Stimulated activated CD4-positive, alpha-beta T cell treated with anti-CD3 and anti-CD28 coated beads, Interleukin-15, amount 100 ng/mL, for 24 hours (primary cell): ENCODE measurements at regions not wholly inside any gene's neighbourhood (a gene's known extent, or its start where the extent isn't known, plus 50 kb on each side); places are given as distances from the start of the nearest gene placed in this dataset.

Experiments used
- DNase-seq: peaks from one replicate; pipeline ENCODE4 v3.0.0-alpha.2; 2020

DNA sequence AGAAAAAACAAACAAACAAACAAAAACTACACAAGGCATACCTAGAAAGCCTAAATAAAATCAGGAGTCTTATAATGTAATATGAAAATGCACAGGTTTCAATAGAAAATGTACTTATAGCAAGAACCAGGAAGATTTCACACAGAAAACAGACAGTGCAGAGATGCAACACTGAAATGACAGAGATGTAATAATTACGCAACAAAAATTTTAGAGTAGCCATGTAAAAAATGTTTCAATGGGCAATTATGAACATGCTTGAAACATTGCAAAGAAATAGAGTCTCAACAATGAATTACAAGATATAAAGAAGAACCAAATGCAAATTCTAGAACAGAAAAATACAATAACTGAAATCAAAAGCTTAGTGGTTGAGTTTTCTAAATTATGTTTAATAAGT lies 405.9 kb downstream of the PLK2 start:
- no peak for DNase-seq

DNA sequence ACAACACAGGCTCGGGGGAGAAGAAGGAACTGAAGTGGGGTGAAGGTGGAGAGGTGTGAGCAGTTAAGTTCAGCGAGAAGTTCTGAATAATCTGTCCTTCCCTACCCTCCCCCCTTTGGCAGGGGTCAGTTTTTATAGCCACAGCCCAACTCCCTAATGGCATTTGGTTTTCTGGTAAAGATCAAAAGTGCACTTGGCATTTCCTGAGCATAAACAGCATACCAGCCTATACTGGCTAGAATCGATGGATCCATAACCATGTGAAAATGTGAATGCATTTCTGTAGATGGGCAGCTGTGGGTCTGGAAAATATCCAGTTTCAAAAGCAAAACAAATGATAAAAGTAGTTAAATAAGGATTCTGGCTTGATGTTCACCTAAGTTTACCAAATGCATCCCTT lies 410.9 kb downstream of the PLK2 start:
- DNase-seq, result no peak

DNA sequence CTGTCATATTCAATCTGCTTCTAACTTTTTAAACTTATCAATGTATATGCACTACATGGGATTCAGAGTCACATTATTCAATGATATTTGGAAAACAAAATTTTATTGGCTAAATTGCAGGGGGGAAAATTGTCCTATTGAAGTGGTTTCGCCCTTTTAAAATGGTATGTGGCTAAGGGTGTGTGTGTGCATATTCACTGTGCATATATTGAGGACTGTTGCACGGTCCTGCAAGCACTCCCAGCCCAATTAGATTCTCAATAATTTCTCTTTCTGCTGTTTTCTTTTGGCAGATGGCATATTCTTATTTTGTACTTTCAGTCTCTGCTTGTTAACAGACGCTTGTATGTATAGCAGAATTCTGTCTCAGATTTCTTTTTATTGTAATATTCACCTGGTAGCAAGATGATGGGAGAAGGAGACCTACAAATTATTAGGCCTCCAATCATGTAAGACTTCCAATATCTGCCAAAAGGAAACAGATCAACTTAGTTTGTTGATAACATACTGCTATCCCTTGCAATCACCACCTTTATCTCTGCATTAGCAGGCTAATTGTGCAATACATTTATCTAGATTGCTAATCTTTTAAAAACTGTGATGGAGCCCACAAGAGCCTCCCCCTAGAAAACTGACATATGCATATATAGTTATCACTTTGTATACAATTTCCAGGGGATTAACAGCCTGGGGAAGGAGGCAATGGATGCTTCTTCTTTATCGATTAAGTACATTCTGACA lies 411.5 kb downstream of the PLK2 start:
- no peak for DNase-seq

DNA sequence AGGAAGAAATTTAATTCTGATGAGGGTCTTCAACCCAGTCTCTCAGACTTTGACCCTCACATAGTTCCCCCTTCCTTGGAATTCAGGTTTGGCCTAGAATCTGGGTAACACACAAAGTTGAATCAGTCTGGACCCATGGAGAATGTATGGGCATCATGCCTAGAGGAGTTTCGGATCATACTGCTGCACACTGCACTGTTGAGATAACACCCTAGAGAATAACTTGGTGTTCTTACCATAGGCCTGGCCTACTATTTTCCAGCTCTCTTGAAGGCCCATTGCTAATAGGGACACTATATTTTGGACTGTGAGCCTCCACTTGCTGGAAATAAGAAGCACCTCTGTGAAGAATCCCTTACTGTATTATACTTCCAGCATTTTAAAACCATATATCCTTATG lies 413.5 kb downstream of the PLK2 start:
- no peak for DNase-seq

DNA sequence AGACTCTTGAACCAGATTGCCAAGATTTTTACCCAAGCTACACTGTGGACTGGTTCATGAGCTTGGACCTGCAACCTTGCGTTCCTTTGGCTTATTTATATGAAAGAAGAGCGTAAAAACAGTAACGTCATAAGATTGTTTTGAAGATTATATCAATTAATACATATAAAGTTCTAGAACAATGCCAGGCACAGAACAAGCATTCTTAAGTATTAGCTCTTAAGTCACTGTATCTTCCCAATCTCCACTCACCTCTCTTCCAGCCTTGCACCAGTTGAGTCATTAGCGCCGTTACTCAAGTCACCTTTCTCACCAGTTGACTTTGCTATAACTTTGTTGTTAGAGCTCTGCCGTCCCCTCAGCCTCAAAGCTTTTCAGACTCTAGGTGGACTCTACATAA lies 415.7 kb downstream of the PLK2 start:
- DNase-seq, result no peak

DNA sequence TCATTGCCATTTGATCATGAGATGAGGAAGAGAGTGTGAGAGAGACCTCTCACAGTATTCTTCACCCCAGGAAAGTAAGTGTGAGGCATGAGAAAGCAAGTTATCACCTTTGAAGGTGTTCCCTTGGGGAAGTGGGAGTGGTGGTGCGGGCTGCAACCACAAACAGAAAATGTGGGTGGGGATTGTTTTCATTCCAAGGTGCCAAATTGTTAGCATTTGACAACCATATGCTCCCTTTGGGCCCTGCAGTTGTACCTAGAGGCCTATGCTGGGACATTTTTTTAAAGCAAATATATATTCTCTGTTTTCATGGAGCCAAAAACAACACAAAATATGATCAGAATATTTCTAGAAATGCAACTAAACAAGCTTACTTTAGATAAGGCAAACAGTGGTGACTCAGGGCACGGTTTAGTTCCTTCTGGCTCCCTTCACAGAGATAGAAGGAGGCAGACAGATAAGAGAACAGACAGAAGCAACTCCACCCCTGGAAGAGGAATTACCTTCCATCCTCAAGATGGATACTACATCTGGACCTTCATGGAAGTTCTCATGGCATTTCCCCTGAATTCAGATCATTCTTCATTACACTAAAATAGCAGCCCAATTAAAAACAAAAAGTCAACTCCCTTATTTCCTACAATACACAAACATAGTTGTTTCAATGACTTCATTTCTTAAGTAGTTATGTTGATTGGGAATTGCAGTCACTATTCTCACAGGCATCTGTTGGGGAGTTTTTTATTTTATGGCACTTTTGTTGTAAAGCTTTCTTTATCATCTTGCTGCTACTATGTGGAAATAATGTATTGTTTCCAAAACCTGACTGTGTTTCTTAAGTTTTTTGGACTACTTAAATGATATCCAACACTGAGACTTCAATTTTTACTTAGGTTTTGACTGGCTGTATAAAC lies 416.6 kb downstream of the PLK2 start:
- no peak for DNase-seq

DNA sequence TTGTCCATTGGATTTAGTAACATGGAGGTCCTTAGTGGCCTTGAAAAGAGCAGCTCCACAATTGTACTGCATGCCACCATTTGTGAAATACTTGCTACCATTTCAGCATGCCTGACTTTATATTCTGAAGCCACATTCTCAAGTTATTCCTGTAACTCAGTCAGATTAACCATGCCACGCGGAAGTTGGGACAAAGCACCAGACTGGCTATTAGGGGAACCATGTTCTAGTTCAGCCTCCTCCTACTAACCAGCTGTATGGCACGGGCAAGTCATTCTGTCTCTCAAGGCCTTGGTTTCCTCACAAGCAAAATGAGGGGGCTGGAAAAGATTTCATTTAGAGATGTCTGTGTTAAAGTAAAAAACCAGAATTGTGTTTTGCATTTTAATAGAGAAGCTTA lies 418.0 kb downstream of the PLK2 start:
- no peak for DNase-seq

DNA sequence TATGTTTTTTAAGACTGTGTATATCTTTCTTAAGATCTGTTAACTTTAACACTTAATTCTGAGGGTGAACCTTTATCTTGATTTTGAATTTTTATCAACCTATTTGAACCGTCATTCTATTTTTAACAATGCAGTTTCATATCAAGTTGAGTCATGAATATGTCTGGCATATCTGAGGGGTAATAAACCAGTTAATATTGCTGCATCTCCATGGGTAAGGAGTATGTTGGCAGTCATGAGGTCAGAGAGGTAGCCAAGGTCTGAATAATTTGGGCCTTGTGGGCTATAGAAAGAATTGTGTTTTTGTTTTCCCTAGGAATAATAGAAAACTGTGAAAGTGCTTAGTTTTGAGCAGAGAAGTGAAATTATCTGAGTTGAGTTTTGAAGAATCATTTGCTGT lies 419.0 kb downstream of the PLK2 start:
- no peak for DNase-seq

DNA sequence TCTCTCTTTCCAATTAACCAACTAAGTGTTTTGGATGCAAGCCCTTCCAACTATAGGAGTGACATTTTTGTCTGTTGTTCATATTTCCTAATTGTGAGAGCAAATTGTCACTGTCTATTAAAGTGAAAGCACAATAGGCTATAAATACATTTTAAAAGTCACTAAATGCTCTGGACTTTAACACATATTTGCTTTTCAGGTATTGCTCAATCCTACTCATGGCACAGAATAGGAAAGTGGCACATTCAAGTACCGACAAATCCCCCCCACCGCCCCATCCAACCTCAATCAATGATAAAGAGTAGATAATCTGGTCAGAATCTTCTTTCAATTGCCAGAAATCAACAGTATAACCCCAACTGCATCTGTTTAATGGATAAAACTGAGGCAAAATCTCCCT lies 419.8 kb downstream of the PLK2 start:
- DNase-seq, result no peak

DNA sequence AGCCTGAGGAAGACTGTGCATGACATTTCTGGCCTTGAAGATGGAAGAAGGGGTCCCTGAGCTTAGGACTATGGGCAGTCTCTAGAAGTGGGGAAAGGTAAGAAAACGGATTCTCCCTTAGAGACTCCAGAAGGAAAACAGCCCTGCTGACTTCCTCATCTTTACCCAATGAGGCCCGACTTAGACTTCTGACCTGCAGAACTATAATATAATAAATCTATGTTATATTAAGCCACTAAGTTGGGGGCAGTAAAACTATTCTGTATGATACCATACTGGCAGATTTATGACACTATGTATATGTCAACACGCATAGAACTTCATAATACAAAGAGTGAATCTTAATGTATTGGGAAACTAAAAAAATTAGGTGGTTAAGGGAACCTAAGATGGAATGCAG lies 422.0 kb downstream of the PLK2 start:
- no peak for DNase-seq

DNA sequence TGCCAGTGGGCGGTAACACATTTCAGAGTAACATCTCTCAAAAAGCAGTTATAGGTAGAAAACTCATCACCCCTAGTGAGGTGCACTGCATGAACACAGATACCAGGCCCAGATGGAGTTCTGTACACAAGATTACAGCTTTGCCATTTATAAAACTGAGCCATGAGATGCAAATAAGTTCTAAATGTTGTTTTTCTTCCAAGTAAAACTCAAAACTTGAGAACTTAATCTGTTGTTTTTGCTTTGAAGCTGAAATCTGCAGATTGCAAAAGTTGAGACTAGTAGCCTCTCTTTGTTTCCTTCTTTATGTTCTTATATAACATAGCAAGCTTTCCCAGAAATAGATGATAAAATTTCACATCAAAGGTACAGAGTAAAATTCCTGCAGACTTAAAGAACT lies 434.1 kb downstream of the PLK2 start:
- no peak for DNase-seq

DNA sequence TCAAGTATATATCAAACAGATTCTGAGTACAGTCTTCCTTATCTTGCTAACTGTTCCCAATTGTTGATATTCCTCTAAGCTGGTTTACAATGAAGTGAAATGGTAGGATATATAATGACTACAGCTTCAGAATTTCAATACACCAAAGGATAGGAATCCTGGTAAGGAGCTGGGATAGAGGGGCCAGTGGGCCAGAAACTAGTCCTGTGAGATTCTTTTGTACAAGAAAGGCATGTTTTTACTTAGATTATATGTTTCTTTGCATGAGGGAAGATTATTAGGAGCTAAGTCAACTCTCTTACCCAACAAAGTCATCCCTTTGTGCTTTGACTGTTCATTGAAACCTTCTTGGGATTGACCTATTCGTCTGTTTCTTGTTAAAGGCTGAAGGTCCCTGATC lies 435.7 kb downstream of the PLK2 start:
- no peak for DNase-seq

DNA sequence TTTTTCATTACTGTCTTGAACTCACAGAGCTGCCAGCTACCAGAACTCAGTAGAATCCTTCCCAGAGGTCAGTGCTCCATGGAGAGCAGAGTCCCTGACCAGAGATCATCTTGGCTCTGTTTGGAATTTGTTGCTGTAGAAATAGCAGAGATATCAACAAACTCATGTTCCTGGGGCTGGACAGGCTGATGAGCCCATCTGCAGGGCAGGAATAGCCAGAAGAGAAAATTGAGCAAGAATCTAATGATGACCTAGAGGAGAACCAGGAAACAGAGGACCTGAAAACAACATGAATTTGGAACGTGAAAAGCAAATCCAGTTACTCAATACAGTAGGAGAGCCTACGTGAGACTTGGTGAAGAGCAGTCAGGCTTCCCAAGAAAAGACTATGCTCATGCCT lies 437.8 kb downstream of the PLK2 start:
- no peak for DNase-seq

DNA sequence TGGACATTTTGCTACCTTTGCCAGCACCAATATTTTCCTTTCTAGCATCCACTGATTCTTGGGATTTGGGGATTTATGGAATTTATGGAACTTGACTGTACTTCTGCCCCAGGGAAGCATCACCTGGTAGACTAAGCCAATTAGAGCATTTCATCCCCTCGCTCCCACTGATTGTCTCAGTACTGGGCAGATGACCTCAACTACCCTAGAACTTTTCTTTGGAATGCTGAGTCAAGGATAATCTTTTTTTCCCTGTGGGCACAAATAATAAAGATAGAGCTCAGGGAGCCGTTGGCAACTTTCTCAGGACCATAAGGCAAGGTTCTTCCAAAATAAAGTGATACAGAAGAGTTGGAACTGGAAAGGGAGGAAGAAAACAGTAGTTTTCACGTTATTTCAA lies 438.4 kb downstream of the PLK2 start:
- DNase-seq, result no peak

DNA sequence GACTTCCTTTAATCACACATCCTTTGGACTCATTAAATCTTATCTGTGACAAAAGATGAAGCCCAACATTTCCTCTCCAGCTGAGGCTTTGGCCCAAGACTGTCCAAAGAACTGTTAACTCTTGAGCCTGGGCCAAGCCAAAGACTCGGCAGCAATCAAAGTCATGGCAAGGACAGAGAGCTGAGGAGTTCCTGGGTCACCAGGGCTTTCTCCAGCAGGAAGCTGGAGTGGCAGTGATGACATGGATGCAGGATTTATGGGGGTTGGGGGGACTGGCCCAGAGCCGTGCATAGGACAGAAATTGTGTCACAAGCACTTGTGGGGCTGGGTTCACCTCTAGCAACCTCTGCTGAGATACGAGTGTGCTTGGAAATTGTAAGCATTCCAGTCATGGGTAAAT lies 440.3 kb downstream of the PLK2 start:
- no peak for DNase-seq

DNA sequence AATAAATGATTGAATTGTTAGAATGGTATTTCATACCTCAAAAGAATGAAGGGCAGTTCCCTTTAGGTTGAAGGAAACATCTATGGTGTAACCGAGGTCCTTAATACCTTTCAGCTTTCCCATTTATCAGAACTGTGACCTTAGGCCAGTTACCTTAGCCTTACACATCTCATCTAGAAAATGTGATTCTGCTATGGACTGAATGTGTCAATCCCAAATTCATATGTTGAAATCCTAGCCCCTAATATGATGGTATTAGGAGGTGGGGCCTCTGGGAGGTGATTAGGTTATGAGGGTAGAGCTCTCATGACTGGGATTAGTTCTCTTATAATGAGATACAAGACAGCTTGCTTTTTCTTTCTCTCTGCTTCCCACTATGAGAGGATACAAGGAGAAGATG lies 441.9 kb downstream of the PLK2 start:
- DNase-seq, result no peak

DNA sequence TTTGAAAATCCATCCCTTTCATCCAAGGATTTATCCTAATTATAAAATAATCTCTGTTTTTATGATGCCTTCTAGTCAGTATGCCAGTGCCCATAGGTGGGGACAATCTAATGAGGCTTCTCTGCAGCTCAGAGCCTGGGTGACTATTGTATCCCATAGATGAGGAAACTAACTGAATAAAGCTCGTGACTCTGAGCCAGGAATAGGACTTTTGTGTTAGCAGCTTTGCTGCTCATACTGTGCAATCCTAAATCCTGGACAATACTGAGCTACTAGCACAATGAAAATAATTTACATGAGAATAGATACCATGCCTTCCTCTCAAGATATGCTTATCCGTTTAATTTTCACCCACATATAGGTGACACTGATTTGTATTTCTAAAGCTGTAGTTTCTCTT lies 443.0 kb downstream of the PLK2 start:
- DNase-seq, result no peak

DNA sequence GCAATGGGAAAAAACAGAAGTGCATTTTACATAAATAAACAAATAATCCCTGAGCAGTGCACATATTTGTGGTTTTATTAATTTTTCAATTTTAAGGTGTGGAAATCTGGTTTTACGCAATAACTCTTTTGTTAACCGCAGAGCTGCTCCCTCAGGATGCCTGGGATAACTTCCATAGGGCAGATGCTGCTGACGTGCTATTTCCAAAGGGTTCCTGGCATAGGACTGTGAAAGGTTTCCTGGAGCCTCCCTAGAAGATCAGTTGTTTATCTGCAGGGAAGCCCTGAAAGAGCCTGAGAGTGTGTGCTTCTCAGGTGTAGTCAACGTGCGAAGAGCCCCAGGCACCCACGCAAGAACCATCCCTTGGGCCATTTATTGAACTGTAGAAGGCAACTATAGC lies 443.5 kb downstream of the PLK2 start:
- DNase-seq, result no peak

DNA sequence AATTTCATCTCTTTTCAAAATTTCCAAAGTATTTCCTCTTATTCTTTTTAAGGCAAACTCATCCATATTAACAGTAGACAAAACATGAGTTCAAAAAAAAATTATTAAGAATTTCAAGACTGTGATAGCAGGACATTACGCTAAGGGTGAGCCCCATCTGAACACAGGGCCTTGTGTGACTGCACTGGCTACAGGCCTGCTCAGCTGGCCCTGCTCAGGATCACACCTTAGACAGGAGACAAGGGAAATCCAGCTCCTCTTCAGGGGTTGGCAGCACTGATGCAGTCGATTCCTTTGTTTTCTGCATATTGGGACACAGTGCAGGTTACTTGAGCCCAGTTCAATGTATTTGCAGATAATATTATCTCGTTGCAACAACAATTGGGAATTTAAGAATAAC lies 444.7 kb downstream of the PLK2 start:
- no peak for DNase-seq

DNA sequence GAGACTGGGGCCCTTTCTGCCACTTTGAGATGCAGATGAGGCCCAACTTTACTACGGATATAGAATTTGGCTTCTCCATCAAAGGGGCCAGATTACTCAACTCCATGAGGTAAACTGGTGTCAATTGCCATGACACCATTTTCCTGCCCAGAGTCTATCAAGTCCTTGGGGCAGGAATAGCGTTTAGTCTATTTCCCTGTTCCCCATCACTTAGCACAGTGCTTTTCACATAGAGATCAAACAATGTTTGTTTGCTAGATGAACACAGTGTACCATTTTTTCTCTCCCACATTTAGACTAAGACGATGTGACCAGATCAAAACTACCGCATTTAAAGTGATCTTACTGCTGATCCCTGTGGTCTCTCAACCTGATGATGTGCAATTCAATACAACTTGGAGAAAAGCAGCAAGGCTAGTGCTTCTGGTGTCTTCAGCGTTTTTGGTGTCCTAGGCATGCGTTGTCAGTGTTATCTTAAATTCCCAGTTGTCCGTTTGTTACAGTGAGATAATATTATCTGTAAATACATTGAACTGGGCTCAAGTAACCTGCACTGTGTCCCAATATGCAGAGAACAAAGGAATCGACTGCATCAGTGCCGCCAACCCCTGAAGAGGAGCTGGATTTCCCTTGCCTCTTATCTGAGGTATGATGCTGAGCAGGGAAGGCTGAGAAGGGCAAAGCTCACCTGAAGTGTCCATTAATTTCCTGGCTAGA lies 446.2 kb downstream of the PLK2 start:
- DNase-seq, result no peak

DNA sequence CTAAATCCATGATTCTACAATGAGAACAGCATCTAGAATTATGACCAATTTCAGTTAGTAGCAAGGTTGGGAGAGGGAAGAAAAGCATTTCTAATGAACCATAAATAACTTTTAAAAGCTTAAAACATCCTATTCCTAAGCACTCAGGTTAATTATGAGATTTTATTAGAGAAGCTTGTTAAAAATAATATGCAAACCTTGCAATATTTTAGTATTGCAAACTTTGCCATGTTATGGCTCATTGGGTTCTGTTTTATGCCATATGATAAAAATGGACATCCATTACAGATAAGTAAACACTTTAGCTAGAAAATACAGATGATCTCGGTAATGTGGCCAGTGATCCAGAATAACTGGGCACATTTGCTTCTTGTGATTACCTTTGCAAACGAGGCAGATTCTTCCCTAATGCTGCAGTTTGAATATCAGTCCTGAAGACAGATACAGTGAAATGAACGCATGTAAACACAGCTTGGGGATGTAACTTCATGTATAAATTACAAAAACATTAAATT lies 447.0 kb downstream of the PLK2 start:
- no peak for DNase-seq

DNA sequence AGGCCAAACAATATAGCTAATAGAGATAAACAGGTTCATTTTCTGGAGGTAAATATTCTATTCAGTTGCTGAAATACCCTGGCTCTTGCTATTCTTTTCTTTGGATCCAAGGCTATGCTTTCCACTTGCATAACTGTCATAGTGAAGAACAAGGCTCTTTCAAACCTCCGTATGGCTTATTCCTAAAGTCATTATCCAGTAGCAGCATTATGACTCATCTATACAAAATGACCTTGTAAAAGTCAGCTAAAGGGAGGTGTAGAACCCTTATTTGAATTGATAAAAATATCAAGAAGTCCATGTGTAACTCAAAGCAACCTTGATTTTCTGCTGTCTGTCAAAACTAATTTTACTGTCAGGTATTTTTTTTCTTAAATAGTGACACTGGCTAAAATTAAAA lies 447.8 kb downstream of the PLK2 start:
- no peak for DNase-seq

DNA sequence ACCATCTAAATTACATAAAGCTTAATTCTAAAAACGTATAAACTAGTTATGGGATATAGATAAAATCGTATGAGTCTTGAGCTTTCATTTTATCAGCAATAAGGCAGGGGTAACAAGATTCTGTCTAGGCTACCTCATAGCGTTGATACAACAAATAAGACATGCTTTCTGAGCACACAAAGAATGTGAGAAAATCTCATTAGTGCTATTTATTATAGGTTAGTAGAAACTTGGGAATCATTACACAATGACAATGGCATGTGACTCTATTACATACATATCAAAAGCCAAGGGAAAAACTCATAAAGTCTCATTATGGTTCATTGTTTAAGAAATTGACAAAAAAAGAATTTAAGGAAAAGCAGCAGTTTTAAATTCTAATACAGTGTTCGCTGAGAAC lies 448.6 kb downstream of the PLK2 start:
- no peak for DNase-seq

DNA sequence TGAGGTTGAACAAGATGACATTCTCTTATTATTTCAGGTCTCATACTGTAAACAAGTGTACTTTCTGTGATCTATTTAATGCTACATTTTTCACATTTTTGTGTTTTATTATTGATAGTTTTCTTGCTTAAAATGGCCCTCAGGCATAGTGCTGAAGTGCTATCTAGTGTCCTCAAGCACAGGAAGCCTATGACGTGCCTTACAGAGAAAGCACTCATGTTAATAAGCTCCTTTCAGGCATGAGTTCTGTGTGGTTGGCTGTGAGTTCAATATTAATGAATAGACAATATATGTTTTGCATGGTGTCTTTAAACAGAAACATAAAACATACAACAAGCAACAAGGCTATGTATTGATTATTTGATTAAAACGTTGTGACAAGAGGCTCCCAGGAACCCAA lies 450.1 kb downstream of the PLK2 start:
- no peak for DNase-seq
